Body of pancreas (tissue), 4 donors: ENCODE measurements at regions not wholly inside any gene's neighbourhood (a gene's known extent, or its start where the extent isn't known, plus 50 kb on each side); places are given as distances from the start of the nearest gene placed in this dataset.
"Not testable (repeated sequence)": the region's sequence is repeated elsewhere in the genome, so short reads cannot be mapped to it uniquely, and the experiment has no call there.

Experiments
- ATAC-seq: fragments of 150-250 bp; one replicate; pipeline ENCODE4 v1.9.1; 2016
- DNase-seq, 4 donors: peaks; one replicate each; pipeline ENCODE4 v3.0.0-alpha.2; 2019
- H3K27ac ChIP-seq, 4 donors: fragments of 200-600 bp; sonication (generic); 1 replicate in 3 of 4; 2 replicates in 1 of 4; pipeline versions ENCODE4 v1.5.1 to v1.6.1; 2016 to 2019; ENCODE audit warnings: mild to moderate bottlenecking in 1 of 4, mixed read lengths in 1 of 4, moderate library complexity in 1 of 4
- H3K27me3 ChIP-seq, 2 donors: fragments of 200-600 bp; sonication (generic); one replicate each; pipeline ENCODE4 v1.6.0; 2016; ENCODE audit warnings: mild to moderate bottlenecking in 1 of 2
- H3K36me3 ChIP-seq, 2 donors: fragments of 200-600 bp; sonication (generic); replicated peaks in 1 of 2; 2 replicates each; pipeline ENCODE4 v1.5.1; 2016; ENCODE audit warnings: low read depth in 2 of 2; ENCODE audit not compliant: insufficient read depth in 1 of 2
- H3K4me1 ChIP-seq: fragments of 200-600 bp; sonication (generic); one replicate; pipeline ENCODE4 v1.6.0; 2016
- H3K4me3 ChIP-seq, 2 donors: fragments of 200-600 bp; sonication (generic); 1 replicate in 1 of 2; 2 replicates in 1 of 2; pipeline ENCODE4 v1.5.1; 2016 to 2019
- H3K9me3 ChIP-seq, 3 donors: fragments of 200-600 bp; sonication (generic); 1 replicate in 2 of 3; 2 replicates in 1 of 3; pipeline ENCODE4 v1.5.1; 2016
- CTCF ChIP-seq, 7 experiments: fragments of 450-650 bp in 4 of 7; fragments of 200-600 bp in 3 of 7; sonication (generic) in 3 of 7; IDR thresholded peaks; one replicate each; pipeline ENCODE4 v1.5.1; 2016 to 2019; ENCODE audit warnings: antibody characterized with exemption in 7 of 7
- POLR2A ChIP-seq, 3 donors: fragments of 450-650 bp; IDR thresholded peaks; one replicate each; pipeline ENCODE4 v1.6.1; 2016; ENCODE audit warnings: antibody characterized with exemption in 3 of 3, mild to moderate bottlenecking in 2 of 3
- WGBS, 2 donors: methylation state at CpG; one replicate each; pipeline ENCODE4 v1.1.5; 2017; 5-methylcytosine and 5-hydroxymethylcytosine counted together
- intact Hi-C: fragments of 100-400 bp; cut with DNase I; formaldehyde crosslinking; loops from one replicate; pipeline ENCODE4 v1.15.1; 2023

GRCh38 chr7:70890147-70890969 is 241.6 kb upstream of the GALNT17 start:
- Histone ChIP-seq H3K36me3 (no peaks in the 10 kb centered on the region), H3K27ac (no peak overlapping the region), H3K4me1 (no peaks in the 10 kb centered on the region), H3K9me3 (peaks cover 0 to 17% (median 0%) of the 10 kb centered on the region in 3 donors), H3K27me3 (no peaks in the 10 kb centered on the region), H3K4me3 (no peak overlapping the region)
- ATAC-seq (no peak), DNase-seq (no peak)
- 59 to 61% methylated on average over 4 of the region's 4 CpGs for WGBS, 2 donors
- TF ChIP-seq CTCF (IDR thresholded peaks at IDR 0.05) (no peak), POLR2A (IDR thresholded peaks at IDR 0.05) (no peak)
- intact Hi-C loops = no loop called here

DNA sequence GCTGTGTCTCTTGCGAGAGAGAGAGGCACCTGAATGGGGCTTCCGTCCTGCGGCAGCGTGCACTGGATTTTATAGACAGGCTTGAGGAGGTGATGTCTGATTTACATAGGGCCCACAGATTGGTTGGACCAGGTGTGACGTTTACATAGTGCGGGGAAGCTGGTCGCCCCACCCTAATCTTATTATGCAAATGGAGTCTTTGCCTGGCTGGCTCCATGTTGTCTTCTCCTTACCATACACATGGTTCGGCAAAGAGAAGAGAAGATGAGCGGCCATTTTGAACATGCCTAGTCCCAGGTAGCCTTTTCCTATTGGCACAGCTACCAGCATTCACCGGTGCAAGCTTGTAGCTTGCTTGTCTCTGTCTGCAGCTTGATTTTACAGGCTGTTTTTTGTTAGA is 238.5 kb upstream of the GALNT17 start:
- Histone ChIP-seq H3K36me3 (no peaks in the 10 kb centered on the region), H3K9me3 (peaks cover 0 to 17% (median 0%) of the 10 kb centered on the region in 3 donors), H3K27ac (no peak overlapping the region), H3K4me1 (no peaks in the 10 kb centered on the region), H3K27me3 (no peaks in the 10 kb centered on the region), H3K4me3 (no peak overlapping the region)
- TF ChIP-seq POLR2A (IDR thresholded peaks at IDR 0.05) (no peak), CTCF (IDR thresholded peaks at IDR 0.05) (no peak)
- WGBS, 2 donors = 79 to 80% methylated on average over 10 of the region's 10 CpGs
- ATAC-seq (no peak), DNase-seq (no peak)
- intact Hi-C loops = no loop called here

DNA sequence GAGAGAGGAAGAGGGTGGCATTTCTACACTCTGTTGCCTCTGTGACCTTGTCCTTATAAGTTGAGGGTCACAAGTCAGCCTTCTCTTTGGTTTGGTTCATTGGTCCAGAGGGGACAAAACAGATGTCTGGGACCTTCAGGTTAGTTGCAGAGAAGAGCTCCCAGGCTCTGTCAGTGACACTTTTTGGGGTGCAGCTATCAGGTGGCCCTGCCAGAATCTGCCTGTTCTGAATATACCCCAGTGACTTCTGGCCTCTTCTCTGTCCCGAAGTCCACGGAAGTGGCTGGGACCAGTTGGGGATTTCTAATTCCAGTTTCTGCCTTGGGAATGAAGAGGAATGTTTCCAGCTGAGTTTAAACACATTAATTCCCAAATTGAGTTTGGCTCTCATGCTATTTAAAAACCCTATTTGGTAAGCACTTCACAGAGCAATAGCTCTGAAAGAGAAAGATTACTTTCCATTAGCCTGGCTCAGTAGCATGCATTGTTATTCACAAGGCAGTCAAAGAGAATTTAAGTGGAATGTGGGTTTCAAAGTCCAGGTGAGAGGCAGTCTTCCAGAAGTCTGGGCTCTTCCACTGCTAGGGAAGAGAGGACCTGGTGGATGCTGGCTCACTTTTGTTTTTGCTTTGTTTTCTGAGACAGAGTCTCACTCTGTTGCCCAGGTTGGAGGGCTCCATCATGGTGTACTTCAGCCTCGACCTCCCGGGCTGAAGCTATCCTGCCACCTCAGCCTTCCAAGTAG is 237.8 kb upstream of the GALNT17 start:
- no peak for TF ChIP-seq CTCF (IDR thresholded peaks at IDR 0.05)
- no peak for TF ChIP-seq POLR2A (IDR thresholded peaks at IDR 0.05)
- no peaks in the 10 kb centered on the region for H3K4me1 ChIP-seq
- H3K27ac ChIP-seq = no peak overlapping the region
- no peak overlapping the region for H3K4me3 ChIP-seq
- H3K27me3 ChIP-seq = no peaks in the 10 kb centered on the region
- intact Hi-C loops = no loop called here
- peaks cover 0 to 13% (median 0%) of the 10 kb centered on the region in 3 donors for H3K9me3 ChIP-seq
- ATAC-seq (no peak), DNase-seq (no peak)
- 74 to 87% methylated on average over 4 of the region's 4 CpGs for WGBS, 2 donors
- H3K36me3 ChIP-seq = no peaks in the 10 kb centered on the region

- Histone ChIP-seq H3K27me3 (no peaks in the 10 kb centered on the region), H3K4me1 (no peaks in the 10 kb centered on the region), H3K4me3 (no peak overlapping the region), H3K27ac (no peak overlapping the region), H3K9me3 (peaks cover 0 to 10% (median 0%) of the 10 kb centered on the region in 3 donors), H3K36me3 (no peaks in the 10 kb centered on the region)
- 77 to 88% methylated on average over 6 of the region's 6 CpGs for WGBS, 2 donors
- TF ChIP-seq CTCF (IDR thresholded peaks at IDR 0.05) (no peak), POLR2A (IDR thresholded peaks at IDR 0.05) (no peak)
- no peak for ATAC-seq
- DNase-seq = no peak
- intact Hi-C loops = no loop called here
Measured at GRCh38 chr7:70894799-70895198, 237.1 kb upstream of the GALNT17 start.

- DNase-seq, H3K4me3 ChIP-seq, H3K4me1 ChIP-seq, ATAC-seq, H3K36me3 ChIP-seq, H3K9me3 ChIP-seq, H3K27me3 ChIP-seq, intact Hi-C loops, H3K27ac ChIP-seq: not testable (repeated sequence)
- 53 to 59% methylated on average over 7 of the region's 7 CpGs for WGBS, 2 donors
Measured at GRCh38 chr7:70895337-70896200, 236.4 kb upstream of the GALNT17 start.
